ENCODE measurements at regions not wholly inside any gene's neighbourhood (a gene's known extent, or its start where the extent isn't known, plus 50 kb on each side); places are given as distances from the start of the nearest gene placed in this dataset.

- TF ChIP-seq EP300 (IDR thresholded peaks at IDR 0.05) (no peak), CTCF (IDR thresholded peaks at IDR 0.05) (no peak), POLR2A (IDR thresholded peaks at IDR 0.05) (no peak)
- 76 to 87% (median 83%) methylated on average over 10 of the region's 10 CpGs for WGBS, 3 donors
- DNase-seq: no peak
- Histone ChIP-seq H3K27me3 (no peaks in the 10 kb centered on the region), H3K4me1 (ENCODE audit: insufficient read depth) (peaks cover 15% of the 10 kb centered on the region), H3K9me3 (no peaks in the 10 kb centered on the region), H3K36me3 (no peaks in the 10 kb centered on the region), H3K4me3 (no peak overlapping the region), H3K27ac (peak overlapping the region in 1 of 2 donors; percentile 73)
- intact Hi-C loops (cut with DNase I): loop anchor here in 1 of 4 donors (10.0 kb wide), 1 partner anchor 52 kb away; no protein-coding TSS in a partner anchor
Measured at GRCh38 chr2:200743042-200743676, 68.6 kb upstream of the BZW1 start.

- intact Hi-C loops (cut with DNase I): loop anchor here in 1 of 4 donors (10.0 kb wide), 1 partner anchor 51 kb away; no protein-coding TSS in a partner anchor
- Histone ChIP-seq H3K27ac (no peak overlapping the region), H3K4me1 (ENCODE audit: insufficient read depth) (peaks cover 17% of the 10 kb centered on the region), H3K4me3 (no peak overlapping the region), H3K9me3 (no peaks in the 10 kb centered on the region), H3K27me3 (no peaks in the 10 kb centered on the region), H3K36me3 (no peaks in the 10 kb centered on the region)
- WGBS, 3 donors: 72 to 79% (median 77%) methylated on average over 6 of the region's 6 CpGs
- DNase-seq: no peak
- TF ChIP-seq POLR2A (IDR thresholded peaks at IDR 0.05): no peak
- TF ChIP-seq CTCF (IDR thresholded peaks at IDR 0.05): no peak
- no peak for TF ChIP-seq EP300 (IDR thresholded peaks at IDR 0.05)
Measured at GRCh38 chr2:200744201-200744602, 67.5 kb upstream of the BZW1 start.

GRCh38 chr2:200746301-200746700, 65.4 kb upstream of the BZW1 start:
- H3K27me3 ChIP-seq: no peaks in the 10 kb centered on the region
- H3K36me3 ChIP-seq: no peaks in the 10 kb centered on the region
- no peak overlapping the region for H3K4me3 ChIP-seq
- H3K27ac ChIP-seq: no peak overlapping the region
- no peak for TF ChIP-seq POLR2A (IDR thresholded peaks at IDR 0.05)
- no peak for TF ChIP-seq CTCF (IDR thresholded peaks at IDR 0.05)
- TF ChIP-seq EP300 (IDR thresholded peaks at IDR 0.05): no peak
- intact Hi-C loops (cut with DNase I): loop anchor here in 1 of 4 donors (10.0 kb wide), 1 partner anchor 48 kb away; no protein-coding TSS in a partner anchor
- WGBS, 3 donors: 94 to 98% (median 94%) methylated on average over 7 of the region's 7 CpGs
- no peak for DNase-seq
- H3K4me1 ChIP-seq (ENCODE audit: insufficient read depth): peaks cover 15% of the 10 kb centered on the region
- H3K9me3 ChIP-seq: no peaks in the 10 kb centered on the region

GRCh38 chr2:200747668-200748618, 63.8 kb upstream of the BZW1 start:
- DNase-seq: peak in 1 of 5 donors; percentile 47
- intact Hi-C loops (cut with DNase I): loop anchor here in 1 of 4 donors (10.0 kb wide), 1 partner anchor 47 kb away; no protein-coding TSS in a partner anchor
- WGBS, 3 donors: 16% methylated on average over 16 of the region's 16 CpGs
- Histone ChIP-seq H3K27ac (peak overlapping the region in 1 of 2 donors; percentile 13), H3K4me1 (ENCODE audit: insufficient read depth) (peaks cover 4% of the 10 kb centered on the region), H3K9me3 (no peaks in the 10 kb centered on the region), H3K36me3 (no peaks in the 10 kb centered on the region), H3K27me3 (no peaks in the 10 kb centered on the region), H3K4me3 (no peak overlapping the region)
- TF ChIP-seq CTCF (IDR thresholded peaks at IDR 0.05): no peak
- no peak for TF ChIP-seq POLR2A (IDR thresholded peaks at IDR 0.05)

Data from ovary (tissue), 7 donors.